H1 (cell line): ENCODE measurements at regions not wholly inside any gene's neighbourhood (a gene's known extent, or its start where the extent isn't known, plus 50 kb on each side); places are given as distances from the start of the nearest gene placed in this dataset.

Source experiments
- CBX8 ChIP-seq: fragments of 300-800, 300-1000 bp; sonication (generic); IDR thresholded peaks from 2 replicates; pipeline ENCODE4 v1.7.1; 2016; ENCODE audit warnings: low read depth, low read length, borderline replicate concordance
- CHD7 ChIP-seq: fragments of 300-600 bp; sonication (generic); IDR thresholded peaks from 2 replicates; pipeline ENCODE4 v1.7.1; 2012; ENCODE audit warnings: low read length, moderate library complexity, mild to moderate bottlenecking, inconsistent platforms; ENCODE audit not compliant: insufficient replicate concordance
- EZH2 ChIP-seq: fragments of 200-600 bp; sonication (generic); IDR thresholded peaks from 2 replicates; pipeline ENCODE4 v1.7.1; 2012; ENCODE audit warnings: low read depth, mild to moderate bottlenecking, moderate library complexity, low read length, inconsistent platforms; ENCODE audit not compliant: severe bottlenecking
- JUND ChIP-seq: IDR thresholded peaks from 2 replicates; pipeline ENCODE4 v1.6.1; 2011; ENCODE audit warnings: mild to moderate bottlenecking, improper control_type of control experiment, low read length
- TAF7 ChIP-seq: optimal IDR thresholded peaks from 2 replicates; pipeline ENCODE3; 2011; ENCODE audit warnings: low read depth, mild to moderate bottlenecking, inconsistent platforms, low read length, moderate library complexity, borderline replicate concordance

GRCh38 chr5:93219641-93220145, 361.3 kb downstream of the NR2F1-AS1 start (continued):
- TF ChIP-seq CHD7, result no peak
- no peak for TF ChIP-seq EZH2
- no peak for TF ChIP-seq JUND
- no peak for TF ChIP-seq TAF7
- no peak for TF ChIP-seq CBX8
